Kidney capillary endothelial cell (primary cell): ENCODE measurements at regions not wholly inside any gene's neighbourhood (a gene's known extent, or its start where the extent isn't known, plus 50 kb on each side); places are given as distances from the start of the nearest gene placed in this dataset.
"Not testable (repeated sequence)": the region's sequence is repeated elsewhere in the genome, so short reads cannot be mapped to it uniquely, and the experiment has no call there.

Source experiments
- DNase-seq: peaks from one replicate; pipeline ENCODE4 v3.0.0-alpha.2; 2018; ENCODE audit warnings: low spot score

- DNase-seq = no peak
Observed at GRCh38 chr13:61358599-61358998, 57.0 kb downstream of the PCDH20 start.

- DNase-seq = no peak
Observed at GRCh38 chr13:61350341-61350740, 65.3 kb downstream of the PCDH20 start.

DNA sequence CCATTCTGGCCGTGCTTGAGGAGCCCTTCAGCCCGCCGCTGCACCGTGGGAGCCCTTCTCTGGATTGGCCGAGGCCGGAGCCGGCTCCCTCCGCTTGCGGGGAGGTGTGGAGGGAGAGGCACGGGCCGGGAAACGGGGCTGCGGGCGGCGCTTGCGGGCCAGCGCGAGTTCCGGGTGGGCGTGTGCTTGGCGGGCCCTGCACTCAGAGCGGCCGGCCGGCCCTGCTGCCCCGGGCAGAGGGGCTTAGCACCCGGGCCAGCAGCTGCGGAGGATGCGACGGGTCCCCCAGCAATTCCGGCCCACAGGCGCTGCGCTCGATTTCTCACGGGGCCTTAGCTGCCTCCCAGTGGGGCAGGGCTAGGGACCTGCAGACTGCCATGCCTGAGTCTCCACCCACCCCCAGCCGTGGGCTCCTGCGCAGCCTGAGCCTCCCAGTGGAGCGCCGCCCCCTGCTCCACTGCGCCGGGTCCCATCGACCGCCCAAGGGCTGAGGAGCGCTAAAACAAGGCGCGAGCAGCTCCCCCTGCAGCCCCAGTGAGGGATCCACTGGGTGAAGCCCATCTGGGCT lies 76.5 kb downstream of the PCDH20 start:
- no peak for DNase-seq

DNA sequence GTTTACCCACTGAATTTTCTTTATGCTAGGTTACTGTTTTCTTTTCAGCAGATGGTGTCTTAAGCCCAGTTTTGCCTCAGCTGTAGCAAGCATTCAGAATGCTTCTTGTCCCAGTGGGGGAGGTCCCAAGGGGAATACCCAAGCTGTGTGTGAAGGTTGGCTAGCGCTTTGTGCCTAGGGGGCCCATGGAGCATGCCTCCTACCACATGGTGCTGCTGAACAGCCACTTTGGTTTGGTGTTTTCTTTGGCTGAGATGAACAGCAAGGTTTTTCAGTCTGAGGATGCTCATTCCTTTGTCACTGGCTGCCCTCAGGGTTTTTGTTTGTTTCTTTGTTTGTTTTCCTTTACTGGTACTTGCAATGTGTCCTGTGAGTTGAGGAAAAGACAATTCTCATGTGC lies 99.0 kb downstream of the PCDH20 start:
- no peak for DNase-seq

DNA sequence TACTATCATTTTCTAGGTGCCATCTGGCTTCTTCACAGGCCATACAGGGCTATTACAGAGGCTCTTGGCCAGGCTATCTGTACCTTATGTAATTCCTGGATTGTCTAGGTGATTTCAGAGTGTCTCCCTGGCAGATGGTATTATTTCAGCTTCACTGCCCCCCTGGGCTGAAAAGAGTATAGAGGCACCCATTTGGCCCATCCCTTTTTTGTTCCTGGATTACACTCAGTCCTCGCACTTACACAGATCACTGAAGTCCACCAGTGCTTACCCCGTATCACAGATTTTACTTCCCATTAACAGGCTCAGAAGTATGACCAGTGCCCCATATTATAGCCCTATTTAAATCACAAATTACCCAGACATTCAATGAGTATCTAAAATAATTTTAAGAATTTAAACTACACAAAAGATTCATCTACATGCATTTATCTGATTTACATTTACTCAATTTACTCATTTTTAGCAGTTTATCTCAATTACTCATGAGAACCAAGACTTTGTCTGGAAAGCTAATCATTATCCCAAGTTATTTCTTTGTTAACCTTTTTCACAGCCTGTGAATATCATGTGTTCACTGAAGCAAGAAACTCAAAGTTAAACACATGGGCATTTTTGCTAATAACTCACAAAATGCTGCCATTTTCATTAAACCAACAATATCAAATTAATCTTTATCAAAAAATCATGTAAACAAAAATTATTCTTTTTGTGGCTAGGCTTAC lies 121.0 kb downstream of the PCDH20 start:
- DNase-seq = no peak

GRCh38 chr13:61286148-61286745 lies 129.4 kb downstream of the PCDH20 start:
- DNase-seq = no peak

DNA sequence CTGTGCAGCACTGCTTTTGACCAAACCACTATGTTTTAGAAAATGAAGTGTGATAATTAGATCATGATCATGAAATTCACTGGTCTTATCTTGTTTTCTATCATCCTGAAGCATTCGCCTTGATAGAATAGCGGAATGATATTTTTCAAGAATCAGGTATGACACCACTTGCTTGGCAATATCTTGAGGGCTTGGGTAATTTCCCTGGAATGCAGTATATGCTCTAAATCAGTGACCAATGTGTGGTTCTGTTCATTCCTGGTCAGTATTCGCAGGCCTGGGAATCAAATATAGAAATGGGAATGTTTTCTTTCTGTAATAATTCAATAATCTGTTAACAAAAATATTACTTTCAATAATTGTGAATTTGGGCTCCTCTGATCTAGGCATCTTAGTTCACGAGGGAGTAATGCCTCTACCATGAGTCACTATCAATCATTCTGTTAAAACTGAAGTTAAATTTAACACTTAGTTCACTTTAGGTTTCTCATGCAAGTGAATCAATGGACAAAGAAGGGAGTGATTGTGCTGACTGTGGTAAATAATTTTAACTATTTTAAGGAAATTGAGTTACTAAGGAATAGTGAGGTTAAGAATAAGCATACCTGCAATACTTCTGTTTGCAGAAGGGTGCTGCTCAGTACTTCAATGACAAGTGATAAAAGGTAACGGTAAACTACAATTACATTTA lies 137.9 kb downstream of the PCDH20 start:
- DNase-seq = no peak

GRCh38 chr13:61277088-61277487 lies 138.6 kb downstream of the PCDH20 start:
- no peak for DNase-seq

DNA sequence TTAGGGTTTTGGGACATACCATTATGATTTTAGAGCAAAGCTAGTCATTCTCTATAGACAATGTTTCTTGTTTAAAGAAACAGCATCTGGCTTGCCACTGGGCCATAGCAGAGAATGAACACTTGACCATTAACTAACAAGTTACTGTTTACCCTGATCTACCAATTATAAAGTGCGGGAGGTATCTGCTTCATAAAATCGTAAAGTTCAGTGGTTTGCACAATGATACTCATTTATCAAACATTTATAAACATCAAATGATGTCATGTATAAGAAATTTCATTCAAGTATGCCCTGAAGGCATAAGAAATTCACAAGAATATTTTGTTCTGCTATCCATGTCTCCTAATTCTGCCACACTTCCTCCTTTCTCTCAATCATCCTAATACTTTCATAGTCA lies 139.2 kb downstream of the PCDH20 start:
- no peak for DNase-seq

DNA sequence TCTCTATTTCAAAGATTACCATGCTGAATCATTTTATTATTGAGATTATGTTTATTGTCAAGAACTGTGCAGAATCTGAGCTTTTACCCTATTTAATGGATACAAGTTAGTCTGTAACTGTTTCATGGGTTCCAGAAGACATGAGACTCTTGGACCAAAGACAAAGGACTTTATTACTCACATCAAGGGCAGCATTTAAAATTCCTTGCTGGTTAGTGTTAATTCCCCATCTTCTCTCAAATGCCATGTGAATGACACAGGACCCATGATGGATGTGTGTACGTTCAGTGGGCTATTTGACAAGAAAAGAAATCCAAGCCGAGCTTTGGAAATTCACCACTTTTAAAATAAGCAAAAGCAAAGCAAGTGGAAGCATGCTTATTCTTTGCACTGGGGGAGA lies 139.9 kb downstream of the PCDH20 start:
- no peak for DNase-seq

GRCh38 chr13:61275251-61275650 lies 140.4 kb downstream of the PCDH20 start:
- DNase-seq = no peak

DNA sequence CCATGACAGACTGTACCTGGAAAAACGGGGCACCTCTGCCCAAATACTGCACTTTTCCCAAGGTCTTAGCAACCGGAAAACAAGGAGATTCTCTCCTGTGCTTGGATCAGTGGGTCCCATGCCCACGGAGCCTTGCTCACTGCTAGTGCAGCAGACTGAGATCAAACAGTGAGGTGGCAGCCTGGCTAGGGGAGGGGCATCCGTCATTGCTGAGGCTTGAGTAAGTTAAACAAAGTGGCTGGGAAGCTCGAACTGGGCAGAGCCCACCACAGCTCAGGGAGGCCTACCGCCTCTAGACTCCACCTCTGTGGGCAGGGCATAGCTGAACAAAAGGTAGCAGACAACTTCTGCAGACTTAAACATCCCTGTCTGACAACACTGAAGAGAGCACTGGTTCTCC lies 148.8 kb downstream of the PCDH20 start:
- DNase-seq = not testable (repeated sequence)

GRCh38 chr13:61261746-61262472 lies 153.7 kb downstream of the PCDH20 start:
- DNase-seq = no peak

GRCh38 chr13:61258185-61258584 lies 157.5 kb downstream of the PCDH20 start:
- no peak for DNase-seq

DNA sequence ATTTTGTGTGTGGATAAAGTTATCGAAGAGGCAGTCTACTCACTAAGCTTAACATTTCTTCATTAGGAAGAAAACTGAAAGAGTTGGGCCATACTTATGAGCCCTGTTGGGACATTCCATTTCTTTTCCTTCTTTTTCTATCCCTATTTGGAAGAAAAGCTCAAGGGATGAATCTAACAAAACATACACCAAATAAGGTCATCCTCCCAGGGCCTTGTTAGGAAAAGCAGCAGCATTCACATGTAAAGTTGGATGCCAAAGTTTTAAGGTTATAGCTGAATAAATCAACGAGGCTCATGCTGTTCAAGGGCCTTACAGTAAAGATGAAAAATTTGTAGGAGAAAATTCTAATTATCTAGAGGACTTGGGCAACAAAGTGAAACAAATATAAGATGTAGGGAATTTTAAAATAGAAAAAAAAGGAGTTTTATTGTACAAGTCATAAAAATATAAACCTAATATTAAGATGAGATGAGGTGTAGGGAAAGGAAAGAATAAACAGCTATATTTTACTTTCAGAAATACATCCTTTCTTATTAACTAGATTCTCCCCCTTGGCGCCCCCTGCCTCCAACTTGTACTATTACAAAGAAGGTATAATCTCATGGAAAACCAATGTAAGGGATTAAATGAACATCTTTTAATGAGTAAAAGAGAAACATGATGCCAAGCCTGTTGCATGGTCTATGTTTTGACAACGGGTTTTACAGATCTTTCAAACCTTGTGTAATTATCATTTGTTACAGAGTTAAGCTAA lies 160.4 kb downstream of the PCDH20 start:
- DNase-seq = no peak

- DNase-seq = no peak
Observed at GRCh38 chr13:61253105-61253877, 162.4 kb downstream of the PCDH20 start.

- no peak for DNase-seq
Observed at GRCh38 chr13:61252213-61252612, 163.4 kb downstream of the PCDH20 start.

DNA sequence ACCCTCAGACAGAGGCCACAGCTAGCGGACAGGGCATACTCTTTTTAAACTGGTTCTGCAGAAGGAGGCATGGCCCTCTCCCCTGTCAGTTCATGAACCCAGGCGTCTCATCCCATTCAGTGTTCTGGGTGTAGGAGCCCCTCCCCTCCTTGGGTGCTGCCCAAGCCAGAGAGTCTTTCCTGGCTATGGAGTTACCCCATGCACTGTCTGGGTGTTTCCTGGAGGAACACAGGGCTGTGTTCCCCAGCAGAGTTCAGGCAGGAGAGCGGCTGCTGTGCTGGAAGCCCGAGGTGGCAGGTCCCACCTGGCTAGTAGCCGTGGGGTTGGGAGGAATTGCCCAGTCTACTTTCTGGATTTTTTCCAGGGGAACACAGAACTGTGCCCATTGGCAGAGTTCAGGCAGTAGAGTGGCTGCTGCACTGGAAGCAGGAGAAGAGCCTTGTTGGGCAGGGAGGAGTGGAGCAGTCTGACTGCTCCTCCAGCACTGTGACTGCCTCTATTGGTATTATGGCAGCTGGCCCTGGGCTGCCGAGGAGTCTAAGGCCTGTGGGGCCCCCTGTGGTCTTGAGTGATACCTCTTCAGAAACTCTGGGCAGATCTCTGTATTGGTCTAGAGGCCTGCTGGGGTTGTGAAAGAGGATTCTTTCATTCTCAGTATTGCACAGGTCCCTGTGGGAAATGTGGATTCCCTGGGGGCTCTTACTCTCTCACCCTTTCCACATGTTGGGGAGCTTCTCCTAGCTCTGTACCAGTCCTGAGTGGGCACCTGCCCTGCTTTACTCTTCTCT lies 168.3 kb downstream of the PCDH20 start:
- no peak for DNase-seq

- no peak for DNase-seq
Observed at GRCh38 chr13:61246351-61246750, 169.3 kb downstream of the PCDH20 start.

DNA sequence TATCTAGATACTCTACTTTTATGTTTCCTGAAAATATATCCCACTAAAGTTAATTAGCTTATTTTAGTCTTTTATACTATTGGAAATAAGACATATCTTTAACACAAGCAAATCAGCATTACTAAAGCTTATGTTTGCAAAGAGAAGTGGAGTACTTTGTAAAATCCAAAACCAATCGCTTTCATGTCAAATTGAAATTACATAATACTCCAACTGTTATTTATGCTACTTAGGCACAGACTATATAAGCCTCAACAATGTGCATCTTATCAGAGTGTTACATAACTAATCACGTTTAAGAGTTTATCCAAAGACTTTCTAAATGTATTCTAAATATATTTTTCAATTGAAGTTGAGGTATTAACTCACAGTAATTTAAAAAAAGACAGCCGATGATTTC lies 200.0 kb downstream of the PCDH20 start:
- DNase-seq = no peak
